ENCODE measurements at regions not wholly inside any gene's neighbourhood (a gene's known extent, or its start where the extent isn't known, plus 50 kb on each side); places are given as distances from the start of the nearest gene placed in this dataset.

DNA sequence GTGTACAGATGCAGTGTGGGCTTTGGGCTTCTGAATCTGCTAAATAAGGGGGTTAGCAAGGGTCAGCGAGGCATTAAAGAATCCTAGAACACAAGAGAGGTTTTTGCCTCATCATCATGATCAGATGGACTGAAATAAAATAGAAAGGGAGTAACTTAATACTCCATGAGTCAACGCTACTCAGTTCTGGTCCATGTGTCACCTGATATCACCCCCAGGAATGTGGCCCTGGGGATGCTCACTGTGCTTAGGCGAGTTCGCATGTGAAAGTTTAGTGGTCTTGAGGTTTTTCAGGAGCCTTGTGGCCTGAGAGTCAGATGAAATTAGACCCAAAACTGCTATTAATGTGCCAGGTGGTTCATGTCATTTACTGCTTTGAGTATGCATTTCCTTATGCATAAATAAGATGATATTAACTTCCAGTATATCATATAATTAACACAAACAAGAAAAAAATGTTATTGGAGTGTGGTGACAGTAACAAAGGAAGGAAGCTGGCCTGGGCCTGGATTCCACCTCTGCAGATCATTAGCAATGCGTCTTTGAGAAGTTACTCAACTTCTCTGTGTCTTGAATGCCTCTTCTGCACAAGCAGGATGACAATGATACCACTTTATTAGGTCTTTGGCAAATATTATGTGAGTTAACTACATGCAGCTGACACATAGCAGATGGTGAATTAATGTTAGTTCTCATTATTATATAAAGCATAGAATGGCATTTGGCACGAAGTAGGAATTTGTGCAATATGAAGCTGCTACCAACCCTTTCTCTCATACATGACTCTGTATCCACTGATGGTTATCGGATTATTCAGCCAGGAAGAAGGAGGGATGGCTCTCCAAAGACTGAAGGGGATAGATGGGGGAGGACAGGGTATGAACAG, 1272.6 kb downstream of the AACS start:
- H3K36me3 ChIP-seq (ENCODE audit: control insufficient read depth in 2 of 2, insufficient read depth in 2 of 2, low read length in 1 of 2): no peaks in the 10 kb centered on the region
- DNase-seq (ENCODE audit: low read depth in 6 of 9, low spot score in 9 of 9): no peak
- WGBS: 82% methylated on average over 7 of the region's 7 CpGs

GRCh38 chr12:126342866-126343265, 1277.6 kb downstream of the AACS start:
- Histone ChIP-seq H3K4me1 (ENCODE audit: control insufficient read depth in 2 of 2, insufficient read depth in 2 of 2, low read length in 2 of 2) (no peaks in the 10 kb centered on the region), H3K27me3 (ENCODE audit: control insufficient read depth in 2 of 2, insufficient read depth in 1 of 2, low read length in 1 of 2) (no peaks in the 10 kb centered on the region), H3K9me3 (ENCODE audit: control insufficient read depth in 2 of 2, insufficient read depth in 1 of 2, low read length in 1 of 2) (no peaks in the 10 kb centered on the region), H3K36me3 (ENCODE audit: control insufficient read depth in 2 of 2, insufficient read depth in 2 of 2, low read length in 1 of 2) (no peaks in the 10 kb centered on the region), H3K27ac (ENCODE audit: low read depth in 1 of 2, low read length in 1 of 2) (no peak overlapping the region), H3K4me3 (ENCODE audit: low read length in 2 of 2) (no peak overlapping the region)
- no peak for DNase-seq (ENCODE audit: low read depth in 6 of 9, low spot score in 9 of 9)
- 84% methylated on average over 1 of the region's 1 CpG for WGBS

More for the DNA sequence above, 1272.6 kb downstream of the AACS start:
- no peaks in the 10 kb centered on the region for H3K4me1 ChIP-seq (ENCODE audit: control insufficient read depth in 2 of 2, insufficient read depth in 2 of 2, low read length in 2 of 2)
- no peak overlapping the region for H3K4me3 ChIP-seq (ENCODE audit: low read length in 2 of 2)
- no peaks in the 10 kb centered on the region for H3K27me3 ChIP-seq (ENCODE audit: control insufficient read depth in 2 of 2, insufficient read depth in 1 of 2, low read length in 1 of 2)
- H3K27ac ChIP-seq (ENCODE audit: low read depth in 1 of 2, low read length in 1 of 2): no peak overlapping the region
- peaks cover 0 to 2% of the 10 kb centered on the region in 2 donors for H3K9me3 ChIP-seq (ENCODE audit: control insufficient read depth in 2 of 2, insufficient read depth in 1 of 2, low read length in 1 of 2)

DNA sequence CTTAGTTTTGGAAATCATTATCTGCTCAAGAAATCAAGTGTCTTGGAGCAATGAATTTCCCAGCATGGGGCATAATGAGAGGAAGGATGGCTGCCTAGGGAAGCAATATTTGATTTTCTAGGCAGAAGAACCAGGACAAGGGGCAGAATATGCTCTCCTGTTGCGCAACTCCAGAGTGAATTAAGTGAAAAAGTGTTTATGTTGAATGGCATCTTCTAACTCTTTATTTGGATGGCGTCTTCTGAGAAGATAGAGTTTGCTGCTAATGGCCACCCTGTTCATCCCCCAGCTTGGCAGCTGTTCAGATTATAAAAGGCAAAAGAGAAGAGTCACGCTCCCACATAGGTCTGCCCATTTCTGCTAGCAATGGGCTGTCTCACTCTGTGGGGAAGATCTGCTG, 1278.1 kb downstream of the AACS start:
- WGBS: 85% methylated on average over 3 of the region's 3 CpGs

DNA sequence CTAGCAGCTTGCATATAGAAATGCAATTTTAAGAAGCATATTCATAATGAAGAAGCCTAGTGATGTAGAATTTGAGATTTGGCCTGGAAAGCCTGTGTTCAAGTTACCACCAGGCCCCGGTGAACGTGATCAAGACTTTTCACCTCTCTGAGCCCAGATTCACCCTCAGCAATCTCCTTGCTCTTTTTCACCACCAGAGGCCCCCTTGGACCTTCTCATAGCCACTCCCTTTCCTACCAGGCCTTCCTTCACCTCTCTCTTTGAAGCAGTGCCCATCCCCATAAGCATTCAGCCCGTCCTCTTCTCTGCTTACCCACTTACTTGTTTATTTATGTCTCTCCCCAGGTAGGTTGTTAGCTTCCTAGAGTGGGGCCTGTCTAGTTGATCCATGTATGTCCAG, 1280.9 kb downstream of the AACS start:
- no peaks in the 10 kb centered on the region for H3K36me3 ChIP-seq (ENCODE audit: control insufficient read depth in 2 of 2, insufficient read depth in 2 of 2, low read length in 1 of 2)
- 70% methylated on average over 3 of the region's 3 CpGs for WGBS
- no peak overlapping the region for H3K27ac ChIP-seq (ENCODE audit: low read depth in 1 of 2, low read length in 1 of 2)
- no peak overlapping the region for H3K4me3 ChIP-seq (ENCODE audit: low read length in 2 of 2)
- DNase-seq (ENCODE audit: low read depth in 6 of 9, low spot score in 9 of 9): no peak
- H3K4me1 ChIP-seq (ENCODE audit: control insufficient read depth in 2 of 2, insufficient read depth in 2 of 2, low read length in 2 of 2): no peaks in the 10 kb centered on the region
- H3K27me3 ChIP-seq (ENCODE audit: control insufficient read depth in 2 of 2, insufficient read depth in 1 of 2, low read length in 1 of 2): no peaks in the 10 kb centered on the region
- H3K9me3 ChIP-seq (ENCODE audit: control insufficient read depth in 2 of 2, insufficient read depth in 1 of 2, low read length in 1 of 2): peaks cover 0 to 6% of the 10 kb centered on the region in 2 donors

More for the DNA sequence above, 1278.1 kb downstream of the AACS start:
- Histone ChIP-seq H3K36me3 (ENCODE audit: control insufficient read depth in 2 of 2, insufficient read depth in 2 of 2, low read length in 1 of 2) (no peaks in the 10 kb centered on the region), H3K4me1 (ENCODE audit: control insufficient read depth in 2 of 2, insufficient read depth in 2 of 2, low read length in 2 of 2) (no peaks in the 10 kb centered on the region), H3K4me3 (ENCODE audit: low read length in 2 of 2) (no peak overlapping the region), H3K9me3 (ENCODE audit: control insufficient read depth in 2 of 2, insufficient read depth in 1 of 2, low read length in 1 of 2) (no peaks in the 10 kb centered on the region), H3K27ac (ENCODE audit: low read depth in 1 of 2, low read length in 1 of 2) (no peak overlapping the region), H3K27me3 (ENCODE audit: control insufficient read depth in 2 of 2, insufficient read depth in 1 of 2, low read length in 1 of 2) (no peaks in the 10 kb centered on the region)
- DNase-seq (ENCODE audit: low read depth in 6 of 9, low spot score in 9 of 9): no peak

GRCh38 chr12:126347421-126347820, 1282.2 kb downstream of the AACS start:
- WGBS: 63% methylated on average over 5 of the region's 5 CpGs
- H3K36me3 ChIP-seq (ENCODE audit: control insufficient read depth in 2 of 2, insufficient read depth in 2 of 2, low read length in 1 of 2): no peaks in the 10 kb centered on the region
- no peak overlapping the region for H3K27ac ChIP-seq (ENCODE audit: low read depth in 1 of 2, low read length in 1 of 2)
- no peak overlapping the region for H3K4me3 ChIP-seq (ENCODE audit: low read length in 2 of 2)
- DNase-seq (ENCODE audit: low read depth in 6 of 9, low spot score in 9 of 9): no peak
- H3K9me3 ChIP-seq (ENCODE audit: control insufficient read depth in 2 of 2, insufficient read depth in 1 of 2, low read length in 1 of 2): peaks cover 0 to 17% of the 10 kb centered on the region in 2 donors
- H3K4me1 ChIP-seq (ENCODE audit: control insufficient read depth in 2 of 2, insufficient read depth in 2 of 2, low read length in 2 of 2): no peaks in the 10 kb centered on the region
- no peaks in the 10 kb centered on the region for H3K27me3 ChIP-seq (ENCODE audit: control insufficient read depth in 2 of 2, insufficient read depth in 1 of 2, low read length in 1 of 2)

GRCh38 chr12:126349383-126349782, 1284.1 kb downstream of the AACS start:
- H3K4me1 ChIP-seq (ENCODE audit: control insufficient read depth in 2 of 2, insufficient read depth in 2 of 2, low read length in 2 of 2): no peaks in the 10 kb centered on the region
- H3K36me3 ChIP-seq (ENCODE audit: control insufficient read depth in 2 of 2, insufficient read depth in 2 of 2, low read length in 1 of 2): no peaks in the 10 kb centered on the region
- peaks cover 0 to 20% of the 10 kb centered on the region in 2 donors for H3K9me3 ChIP-seq (ENCODE audit: control insufficient read depth in 2 of 2, insufficient read depth in 1 of 2, low read length in 1 of 2)
- H3K27ac ChIP-seq (ENCODE audit: low read depth in 1 of 2, low read length in 1 of 2): no peak overlapping the region
- no peak for DNase-seq (ENCODE audit: low read depth in 6 of 9, low spot score in 9 of 9)
- H3K27me3 ChIP-seq (ENCODE audit: control insufficient read depth in 2 of 2, insufficient read depth in 1 of 2, low read length in 1 of 2): no peaks in the 10 kb centered on the region
- no peak overlapping the region for H3K4me3 ChIP-seq (ENCODE audit: low read length in 2 of 2)
- WGBS: 94% methylated on average over 5 of the region's 5 CpGs

- Histone ChIP-seq H3K4me3 (ENCODE audit: low read length in 2 of 2) (no peak overlapping the region), H3K4me1 (ENCODE audit: control insufficient read depth in 2 of 2, insufficient read depth in 2 of 2, low read length in 2 of 2) (no peaks in the 10 kb centered on the region), H3K9me3 (ENCODE audit: control insufficient read depth in 2 of 2, insufficient read depth in 1 of 2, low read length in 1 of 2) (peaks cover 0 to 23% of the 10 kb centered on the region in 2 donors), H3K27me3 (ENCODE audit: control insufficient read depth in 2 of 2, insufficient read depth in 1 of 2, low read length in 1 of 2) (no peaks in the 10 kb centered on the region), H3K27ac (ENCODE audit: low read depth in 1 of 2, low read length in 1 of 2) (no peak overlapping the region), H3K36me3 (ENCODE audit: control insufficient read depth in 2 of 2, insufficient read depth in 2 of 2, low read length in 1 of 2) (no peaks in the 10 kb centered on the region)
- WGBS: 48% methylated on average over 1 of the region's 1 CpG
- DNase-seq (ENCODE audit: low read depth in 6 of 9, low spot score in 9 of 9): no peak
Observed at GRCh38 chr12:126353604-126354003, 1288.4 kb downstream of the AACS start.

DNA sequence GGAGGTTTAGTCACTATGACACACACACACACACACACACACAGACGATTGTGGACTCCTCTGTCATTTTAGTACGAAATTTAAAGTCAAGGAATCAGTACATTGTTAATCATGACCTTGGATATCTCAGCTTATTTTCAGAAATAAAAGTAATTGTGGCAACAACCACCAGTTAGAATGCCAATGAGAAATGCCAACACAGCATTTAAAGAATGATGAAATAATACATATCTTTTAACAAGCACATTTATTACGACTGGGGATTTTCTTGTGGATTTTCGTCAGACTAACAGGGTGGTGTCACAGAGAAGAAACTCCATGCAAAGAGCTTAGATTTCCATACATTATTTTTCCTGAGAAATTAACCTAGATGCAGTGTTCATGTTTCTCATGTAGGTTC, 1289.4 kb downstream of the AACS start:
- peaks cover 0 to 23% of the 10 kb centered on the region in 2 donors for H3K9me3 ChIP-seq (ENCODE audit: control insufficient read depth in 2 of 2, insufficient read depth in 1 of 2, low read length in 1 of 2)
- no peak for DNase-seq (ENCODE audit: low read depth in 6 of 9, low spot score in 9 of 9)
- no peaks in the 10 kb centered on the region for H3K27me3 ChIP-seq (ENCODE audit: control insufficient read depth in 2 of 2, insufficient read depth in 1 of 2, low read length in 1 of 2)
- no peaks in the 10 kb centered on the region for H3K36me3 ChIP-seq (ENCODE audit: control insufficient read depth in 2 of 2, insufficient read depth in 2 of 2, low read length in 1 of 2)
- WGBS: 86% methylated on average over 4 of the region's 4 CpGs
- H3K4me1 ChIP-seq (ENCODE audit: control insufficient read depth in 2 of 2, insufficient read depth in 2 of 2, low read length in 2 of 2): no peaks in the 10 kb centered on the region
- no peak overlapping the region for H3K27ac ChIP-seq (ENCODE audit: low read depth in 1 of 2, low read length in 1 of 2)
- no peak overlapping the region for H3K4me3 ChIP-seq (ENCODE audit: low read length in 2 of 2)

- H3K9me3 ChIP-seq (ENCODE audit: control insufficient read depth in 2 of 2, insufficient read depth in 1 of 2, low read length in 1 of 2): peaks cover 0 to 23% of the 10 kb centered on the region in 2 donors
- WGBS: 84% methylated on average over 2 of the region's 2 CpGs
- no peak overlapping the region for H3K27ac ChIP-seq (ENCODE audit: low read depth in 1 of 2, low read length in 1 of 2)
- H3K27me3 ChIP-seq (ENCODE audit: control insufficient read depth in 2 of 2, insufficient read depth in 1 of 2, low read length in 1 of 2): no peaks in the 10 kb centered on the region
- H3K36me3 ChIP-seq (ENCODE audit: control insufficient read depth in 2 of 2, insufficient read depth in 2 of 2, low read length in 1 of 2): no peaks in the 10 kb centered on the region
- no peak for DNase-seq (ENCODE audit: low read depth in 6 of 9, low spot score in 9 of 9)
- no peak overlapping the region for H3K4me3 ChIP-seq (ENCODE audit: low read length in 2 of 2)
- H3K4me1 ChIP-seq (ENCODE audit: control insufficient read depth in 2 of 2, insufficient read depth in 2 of 2, low read length in 2 of 2): no peaks in the 10 kb centered on the region
Observed at GRCh38 chr12:126355346-126355745, 1290.1 kb downstream of the AACS start.
